GM12891 (cell line): ENCODE measurements at regions not wholly inside any gene's neighbourhood (a gene's known extent, or its start where the extent isn't known, plus 50 kb on each side); places are given as distances from the start of the nearest gene placed in this dataset.

Source experiments
- POLR2A ChIP-seq: IDR thresholded peaks from 2 replicates; pipeline ENCODE4 v1.6.1; 2011; ENCODE audit warnings: low read depth, low read length, control low read depth
- POLR2AphosphoS5 ChIP-seq: IDR thresholded peaks from 2 replicates; pipeline ENCODE4 v1.6.1; 2011; ENCODE audit warnings: low read depth, low read length, control low read depth
- POU2F2 ChIP-seq: IDR thresholded peaks from 2 replicates; pipeline ENCODE4 v1.6.1; 2011; ENCODE audit warnings: low read depth, mild to moderate bottlenecking, control low read depth, low read length, moderate library complexity
- TAF1 ChIP-seq: IDR thresholded peaks from 2 replicates; pipeline ENCODE4 v1.6.1; 2011; ENCODE audit warnings: low read depth, low read length, control low read depth

GRCh38 chr9:1461812-1462211 lies 411.7 kb downstream of the DMRT2 start:
- TF ChIP-seq POLR2AphosphoS5 (no peak), POLR2A (no peak), TAF1 (no peak), POU2F2 (no peak)
